ENCODE measurements at regions not wholly inside any gene's neighbourhood (a gene's known extent, or its start where the extent isn't known, plus 50 kb on each side); places are given as distances from the start of the nearest gene placed in this dataset.
"Not testable (repeated sequence)": the region's sequence is repeated elsewhere in the genome, so short reads cannot be mapped to it uniquely, and the experiment has no call there.

- TF ChIP-seq CTCF (IDR thresholded peaks at IDR 0.05; ENCODE audit: low read depth, low read length, missing control alignments), result no peak
- H3K4me3 ChIP-seq (ENCODE audit: low read depth, low read length), result no peak overlapping the region
- in situ Hi-C loops (cut with HindIII; ENCODE audit: low sequenced_read_pairs), result no loop called here
- DNase-seq (ENCODE audit: low read depth), result no peak
These were observed 98.2 kb upstream of the TRHDE start for GRCh38 chr12:72173974-72174373.

- no peak overlapping the region for H3K4me3 ChIP-seq (ENCODE audit: low read depth, low read length)
- DNase-seq (ENCODE audit: low read depth), result no peak
- in situ Hi-C loops (cut with HindIII; ENCODE audit: low sequenced_read_pairs), result no loop called here
- TF ChIP-seq CTCF (IDR thresholded peaks at IDR 0.05; ENCODE audit: low read depth, low read length, missing control alignments), result no peak
These were observed 93.9 kb upstream of the TRHDE start for GRCh38 chr12:72178244-72178643.

GRCh38 chr12:72178871-72179270 lies 93.3 kb upstream of the TRHDE start:
- TF ChIP-seq CTCF (IDR thresholded peaks at IDR 0.05; ENCODE audit: low read depth, low read length, missing control alignments), result no peak
- DNase-seq (ENCODE audit: low read depth), result no peak
- in situ Hi-C loops (cut with HindIII; ENCODE audit: low sequenced_read_pairs), result no loop called here
- no peak overlapping the region for H3K4me3 ChIP-seq (ENCODE audit: low read depth, low read length)

GRCh38 chr12:72179841-72180240 lies 92.3 kb upstream of the TRHDE start:
- in situ Hi-C loops (cut with HindIII; ENCODE audit: low sequenced_read_pairs), result no loop called here
- no peak overlapping the region for H3K4me3 ChIP-seq (ENCODE audit: low read depth, low read length)
- TF ChIP-seq CTCF (IDR thresholded peaks at IDR 0.05; ENCODE audit: low read depth, low read length, missing control alignments), result no peak
- DNase-seq (ENCODE audit: low read depth), result no peak

- H3K4me3 ChIP-seq (ENCODE audit: low read depth, low read length); DNase-seq (ENCODE audit: low read depth); in situ Hi-C loops (cut with HindIII; ENCODE audit: low sequenced_read_pairs): not testable (repeated sequence)
These were observed 87.1 kb upstream of the TRHDE start for GRCh38 chr12:72184971-72185533.

GRCh38 chr12:72189266-72189665 lies 82.9 kb upstream of the TRHDE start:
- in situ Hi-C loops (cut with HindIII; ENCODE audit: low sequenced_read_pairs), result no loop called here
- no peak for TF ChIP-seq CTCF (IDR thresholded peaks at IDR 0.05; ENCODE audit: low read depth, low read length, missing control alignments)
- DNase-seq (ENCODE audit: low read depth), result no peak
- H3K4me3 ChIP-seq (ENCODE audit: low read depth, low read length), result no peak overlapping the region

- in situ Hi-C loops (cut with HindIII; ENCODE audit: low sequenced_read_pairs), result no loop called here
- TF ChIP-seq CTCF (IDR thresholded peaks at IDR 0.05; ENCODE audit: low read depth, low read length, missing control alignments), result no peak
- no peak overlapping the region for H3K4me3 ChIP-seq (ENCODE audit: low read depth, low read length)
These were observed 80.4 kb upstream of the TRHDE start for GRCh38 chr12:72191761-72192160.

More at GRCh38 chr12:72191761-72192160, 80.4 kb upstream of the TRHDE start:
- no peak for DNase-seq (ENCODE audit: low read depth)
